ENCODE measurements at regions not wholly inside any gene's neighbourhood (a gene's known extent, or its start where the extent isn't known, plus 50 kb on each side); places are given as distances from the start of the nearest gene placed in this dataset.

DNA sequence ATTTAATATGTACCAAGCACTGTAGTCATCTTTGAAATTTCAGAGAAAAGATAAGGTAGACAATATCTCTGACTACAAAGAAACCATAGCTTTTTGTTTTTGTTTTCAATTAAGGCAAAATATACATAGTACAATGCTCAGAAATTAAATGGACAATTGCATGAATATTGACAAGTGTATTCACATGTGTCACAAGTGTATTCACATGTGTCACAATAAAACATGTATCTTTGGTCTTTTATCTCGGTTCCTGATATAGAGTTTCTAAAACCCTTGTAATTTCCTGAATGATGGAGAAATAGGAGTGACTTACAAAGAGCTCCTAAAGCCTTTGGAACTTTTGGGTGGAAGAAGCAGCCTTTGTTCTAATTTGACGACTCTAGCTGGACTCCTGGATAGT, 756.4 kb downstream of the EPHA4 start:
- TF ChIP-seq, protein P1, sequence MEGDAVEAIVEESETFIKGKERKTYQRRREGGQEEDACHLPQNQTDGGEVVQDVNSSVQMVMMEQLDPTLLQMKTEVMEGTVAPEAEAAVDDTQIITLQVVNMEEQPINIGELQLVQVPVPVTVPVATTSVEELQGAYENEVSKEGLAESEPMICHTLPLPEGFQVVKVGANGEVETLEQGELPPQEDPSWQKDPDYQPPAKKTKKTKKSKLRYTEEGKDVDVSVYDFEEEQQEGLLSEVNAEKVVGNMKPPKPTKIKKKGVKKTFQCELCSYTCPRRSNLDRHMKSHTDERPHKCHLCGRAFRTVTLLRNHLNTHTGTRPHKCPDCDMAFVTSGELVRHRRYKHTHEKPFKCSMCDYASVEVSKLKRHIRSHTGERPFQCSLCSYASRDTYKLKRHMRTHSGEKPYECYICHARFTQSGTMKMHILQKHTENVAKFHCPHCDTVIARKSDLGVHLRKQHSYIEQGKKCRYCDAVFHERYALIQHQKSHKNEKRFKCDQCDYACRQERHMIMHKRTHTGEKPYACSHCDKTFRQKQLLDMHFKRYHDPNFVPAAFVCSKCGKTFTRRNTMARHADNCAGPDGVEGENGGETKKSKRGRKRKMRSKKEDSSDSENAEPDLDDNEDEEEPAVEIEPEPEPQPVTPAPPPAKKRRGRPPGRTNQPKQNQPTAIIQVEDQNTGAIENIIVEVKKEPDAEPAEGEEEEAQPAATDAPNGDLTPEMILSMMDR (IDR thresholded peaks at IDR 0.05 in 8 of 11, conservative IDR thresholded peaks at IDR 0.05 in 3 of 11): no peak
- no peak for TF ChIP-seq POLR2A (IDR thresholded peaks at IDR 0.05)
- no peak for TF ChIP-seq POLR2AphosphoS5 (IDR thresholded peaks at IDR 0.05)
